ENCODE measurements at regions not wholly inside any gene's neighbourhood (a gene's known extent, or its start where the extent isn't known, plus 50 kb on each side); places are given as distances from the start of the nearest gene placed in this dataset.

DNA sequence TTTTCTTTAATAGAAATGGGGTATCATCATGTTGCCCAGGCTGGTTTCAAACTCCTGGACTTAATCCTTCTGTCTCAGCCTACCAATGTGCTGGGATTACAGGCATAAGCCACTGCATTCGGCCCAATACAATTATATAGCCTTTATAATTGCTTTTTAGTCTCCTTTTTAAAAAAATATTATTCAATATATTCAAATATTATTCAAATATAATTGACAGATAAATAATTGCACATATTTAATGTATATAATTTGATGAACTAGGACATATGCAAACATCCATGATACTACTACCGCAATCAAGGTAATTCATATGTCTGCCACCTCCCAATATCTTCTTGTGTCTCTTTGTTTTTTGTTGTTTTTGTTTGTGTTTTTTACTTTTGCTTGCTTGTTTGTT lies 894.2 kb upstream of the PTPRD start:
- Histone ChIP-seq H3K36me3 (ENCODE audit: control insufficient read depth, insufficient read depth, low read length) (no peaks in the 10 kb centered on the region), H3K4me1 (ENCODE audit: control insufficient read depth, insufficient read depth, low read length) (no peaks in the 10 kb centered on the region), H3K27me3 (ENCODE audit: control insufficient read depth, insufficient read depth, low read length) (no peaks in the 10 kb centered on the region), H3K4me3 (ENCODE audit: low read depth in 2 of 2, low read length in 2 of 2) (no peak overlapping the region), H3K27ac (ENCODE audit: low read length) (no peak overlapping the region), H3K9me3 (ENCODE audit: control insufficient read depth, insufficient read depth, low read depth, low read length) (no peaks in the 10 kb centered on the region)
- CTCF ChIA-PET = no interaction called here
- ATAC-seq = no peak
- intact Hi-C loops (cut with micrococcal nuclease; ENCODE audit: unreplicated experiment) = no loop called here
- in situ Hi-C loops (cut with HindIII; ENCODE audit: low pct_unique_long_range_greater_than_20kb, low sequenced_read_pairs) = no loop called here
- no peak for DNase-seq (ENCODE audit: low read depth, low spot score)
- no peak for TF ChIP-seq SIN3A (IDR thresholded peaks at IDR 0.05; ENCODE audit: borderline replicate concordance, insufficient read depth, low read depth, low read length)
- TF ChIP-seq TCF7L2 (IDR thresholded peaks at IDR 0.05; ENCODE audit: low read depth, low read length) = no peak
- TF ChIP-seq, protein P1, sequence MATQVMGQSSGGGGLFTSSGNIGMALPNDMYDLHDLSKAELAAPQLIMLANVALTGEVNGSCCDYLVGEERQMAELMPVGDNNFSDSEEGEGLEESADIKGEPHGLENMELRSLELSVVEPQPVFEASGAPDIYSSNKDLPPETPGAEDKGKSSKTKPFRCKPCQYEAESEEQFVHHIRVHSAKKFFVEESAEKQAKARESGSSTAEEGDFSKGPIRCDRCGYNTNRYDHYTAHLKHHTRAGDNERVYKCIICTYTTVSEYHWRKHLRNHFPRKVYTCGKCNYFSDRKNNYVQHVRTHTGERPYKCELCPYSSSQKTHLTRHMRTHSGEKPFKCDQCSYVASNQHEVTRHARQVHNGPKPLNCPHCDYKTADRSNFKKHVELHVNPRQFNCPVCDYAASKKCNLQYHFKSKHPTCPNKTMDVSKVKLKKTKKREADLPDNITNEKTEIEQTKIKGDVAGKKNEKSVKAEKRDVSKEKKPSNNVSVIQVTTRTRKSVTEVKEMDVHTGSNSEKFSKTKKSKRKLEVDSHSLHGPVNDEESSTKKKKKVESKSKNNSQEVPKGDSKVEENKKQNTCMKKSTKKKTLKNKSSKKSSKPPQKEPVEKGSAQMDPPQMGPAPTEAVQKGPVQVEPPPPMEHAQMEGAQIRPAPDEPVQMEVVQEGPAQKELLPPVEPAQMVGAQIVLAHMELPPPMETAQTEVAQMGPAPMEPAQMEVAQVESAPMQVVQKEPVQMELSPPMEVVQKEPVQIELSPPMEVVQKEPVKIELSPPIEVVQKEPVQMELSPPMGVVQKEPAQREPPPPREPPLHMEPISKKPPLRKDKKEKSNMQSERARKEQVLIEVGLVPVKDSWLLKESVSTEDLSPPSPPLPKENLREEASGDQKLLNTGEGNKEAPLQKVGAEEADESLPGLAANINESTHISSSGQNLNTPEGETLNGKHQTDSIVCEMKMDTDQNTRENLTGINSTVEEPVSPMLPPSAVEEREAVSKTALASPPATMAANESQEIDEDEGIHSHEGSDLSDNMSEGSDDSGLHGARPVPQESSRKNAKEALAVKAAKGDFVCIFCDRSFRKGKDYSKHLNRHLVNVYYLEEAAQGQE (IDR thresholded peaks at IDR 0.05; ENCODE audit: insufficient read depth in 1 of 2, low read depth in 2 of 2, low read length in 1 of 2) = no peak
- TF ChIP-seq, protein P2, sequence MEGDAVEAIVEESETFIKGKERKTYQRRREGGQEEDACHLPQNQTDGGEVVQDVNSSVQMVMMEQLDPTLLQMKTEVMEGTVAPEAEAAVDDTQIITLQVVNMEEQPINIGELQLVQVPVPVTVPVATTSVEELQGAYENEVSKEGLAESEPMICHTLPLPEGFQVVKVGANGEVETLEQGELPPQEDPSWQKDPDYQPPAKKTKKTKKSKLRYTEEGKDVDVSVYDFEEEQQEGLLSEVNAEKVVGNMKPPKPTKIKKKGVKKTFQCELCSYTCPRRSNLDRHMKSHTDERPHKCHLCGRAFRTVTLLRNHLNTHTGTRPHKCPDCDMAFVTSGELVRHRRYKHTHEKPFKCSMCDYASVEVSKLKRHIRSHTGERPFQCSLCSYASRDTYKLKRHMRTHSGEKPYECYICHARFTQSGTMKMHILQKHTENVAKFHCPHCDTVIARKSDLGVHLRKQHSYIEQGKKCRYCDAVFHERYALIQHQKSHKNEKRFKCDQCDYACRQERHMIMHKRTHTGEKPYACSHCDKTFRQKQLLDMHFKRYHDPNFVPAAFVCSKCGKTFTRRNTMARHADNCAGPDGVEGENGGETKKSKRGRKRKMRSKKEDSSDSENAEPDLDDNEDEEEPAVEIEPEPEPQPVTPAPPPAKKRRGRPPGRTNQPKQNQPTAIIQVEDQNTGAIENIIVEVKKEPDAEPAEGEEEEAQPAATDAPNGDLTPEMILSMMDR (IDR thresholded peaks at IDR 0.05) = no peak
- no peak for TF ChIP-seq POLR2AphosphoS5 (IDR thresholded peaks at IDR 0.05; ENCODE audit: low read depth, low read length)
- POLR2A ChIA-PET = no interaction called here
- BruUV-seq (replicated peaks) = no TSS peak

DNA sequence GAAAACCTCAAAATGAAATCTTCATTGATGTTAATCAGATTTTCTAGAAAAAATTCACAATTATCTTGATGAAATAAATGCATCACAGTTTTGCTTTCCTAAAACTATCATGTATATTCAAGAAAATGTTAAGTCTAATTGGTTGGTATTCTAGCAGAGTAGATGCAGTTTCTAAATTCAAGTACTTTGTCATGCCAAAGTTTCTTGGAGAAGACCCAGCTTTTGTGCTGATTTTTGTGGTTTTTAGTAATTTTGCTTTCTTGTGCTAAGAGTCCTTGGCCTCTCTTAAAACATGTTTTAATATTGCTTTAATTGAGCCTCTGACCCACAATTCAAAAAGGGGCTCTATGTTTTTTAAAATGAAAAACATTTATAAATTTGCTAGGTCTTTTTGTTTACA lies 924.8 kb upstream of the PTPRD start:
- BruUV-seq (replicated peaks) = no TSS peak
- no peak overlapping the region for H3K4me3 ChIP-seq (ENCODE audit: low read depth in 2 of 2, low read length in 2 of 2)
- CTCF ChIA-PET = no interaction called here
- no peak overlapping the region for H3K27ac ChIP-seq (ENCODE audit: low read length)
- no peaks in the 10 kb centered on the region for H3K36me3 ChIP-seq (ENCODE audit: control insufficient read depth, insufficient read depth, low read length)
- no peaks in the 10 kb centered on the region for H3K4me1 ChIP-seq (ENCODE audit: control insufficient read depth, insufficient read depth, low read length)
- ATAC-seq = no peak
- intact Hi-C loops (cut with micrococcal nuclease; ENCODE audit: unreplicated experiment) = no loop called here
- in situ Hi-C loops (cut with HindIII; ENCODE audit: low pct_unique_long_range_greater_than_20kb, low sequenced_read_pairs) = no loop called here
- no peaks in the 10 kb centered on the region for H3K9me3 ChIP-seq (ENCODE audit: control insufficient read depth, insufficient read depth, low read depth, low read length)
- H3K27me3 ChIP-seq (ENCODE audit: control insufficient read depth, insufficient read depth, low read length) = no peaks in the 10 kb centered on the region
- DNase-seq (ENCODE audit: low read depth, low spot score) = no peak
- TF ChIP-seq TCF7L2 (IDR thresholded peaks at IDR 0.05; ENCODE audit: low read depth, low read length) (no peak), POLR2AphosphoS5 (IDR thresholded peaks at IDR 0.05; ENCODE audit: low read depth, low read length) (no peak), SIN3A (IDR thresholded peaks at IDR 0.05; ENCODE audit: borderline replicate concordance, insufficient read depth, low read depth, low read length) (no peak)
- TF ChIP-seq, protein P1 (IDR thresholded peaks at IDR 0.05; ENCODE audit: insufficient read depth in 1 of 2, low read depth in 2 of 2, low read length in 1 of 2) = no peak
- TF ChIP-seq, protein P2 (IDR thresholded peaks at IDR 0.05) = no peak
- POLR2A ChIA-PET = no interaction called here

Data from Panc1 (cell line).